PC-9 (cell line): ENCODE measurements at regions not wholly inside any gene's neighbourhood (a gene's known extent, or its start where the extent isn't known, plus 50 kb on each side); places are given as distances from the start of the nearest gene placed in this dataset.

ENCODE experiments used
- BruUV-seq: library from RNA; stranded (reverse); fragments of 400-500 nt; replicated peaks from 2 replicates; lab custom pipeline; 2021; lab: Mats Ljungman, UMichigan
- CTCF ChIA-PET: fragments of 300-600 bp; sonication (Branson Sonifier 250); formaldehyde crosslinking; loops from one replicate; lab custom pipeline; 2022; ENCODE audit warnings: antibody characterized with exemption; lab: Charles Lee
- POLR2A ChIA-PET: fragments of 300-600 bp; sonication (Branson Sonifier 250); formaldehyde crosslinking; loops from one replicate; lab custom pipeline; 2022; ENCODE audit warnings: antibody characterized with exemption; ENCODE audit not compliant: unreplicated experiment; lab: Charles Lee
- DNase-seq, 2 experiments: peaks; one replicate each; pipeline versions ENCODE4 v3.0.0 to v3.0.0-alpha.2; 2015 to 2022; ENCODE audit warnings: mixed read lengths in 1 of 2
- H2AFZ ChIP-seq: fragments of 200-600 bp; sonication (generic); 2 replicates; pipeline ENCODE4 v1.8.1; 2017; ENCODE audit warnings: antibody characterized with exemption
- H3F3A ChIP-seq: fragments of 200-600 bp; sonication (generic); 2 replicates; pipeline ENCODE4 v1.8.1; 2017; ENCODE audit warnings: antibody characterized with exemption, mild to moderate bottlenecking, low read depth; ENCODE audit not compliant: insufficient read depth
- H3K27ac ChIP-seq: fragments of 200-600 bp; sonication (generic); 2 replicates; pipeline ENCODE4 v1.6.1; 2016; ENCODE audit warnings: mixed run types
- H3K27me3 ChIP-seq: fragments of 200-600 bp; sonication (generic); 2 replicates; pipeline ENCODE4 v1.6.1; 2016; ENCODE audit warnings: low read depth, mixed run types; ENCODE audit not compliant: insufficient read depth
- H3K36me3 ChIP-seq: fragments of 200-600 bp; sonication (generic); 2 replicates; pipeline ENCODE4 v1.6.1; 2016; ENCODE audit warnings: low read depth, mixed run types
- H3K4me1 ChIP-seq: fragments of 200-600 bp; sonication (generic); replicated peaks from 2 replicates; pipeline ENCODE4 v1.6.1; 2016; ENCODE audit warnings: mixed run types; ENCODE audit not compliant: insufficient read depth
- H3K4me2 ChIP-seq: fragments of 200-600 bp; sonication (generic); 2 replicates; pipeline ENCODE4 v1.6.1; 2017; ENCODE audit warnings: mixed run types
- H3K4me3 ChIP-seq: fragments of 200-600 bp; sonication (generic); 2 replicates; pipeline ENCODE4 v1.6.1; 2016; ENCODE audit warnings: mixed run types
- H3K79me2 ChIP-seq: fragments of 200-600 bp; sonication (generic); 2 replicates; pipeline ENCODE4 v1.6.1; 2017; ENCODE audit warnings: low read depth, mixed run types
- H3K9me2 ChIP-seq: fragments of 200-600 bp; sonication (generic); 2 replicates; pipeline ENCODE4 v1.8.1; 2017; ENCODE audit warnings: mild to moderate bottlenecking; ENCODE audit not compliant: insufficient read depth
- H3K9me3 ChIP-seq: fragments of 200-600 bp; sonication (generic); 2 replicates; pipeline ENCODE4 v1.8.1; 2016; ENCODE audit warnings: low read depth; ENCODE audit not compliant: insufficient read depth
- H4K20me1 ChIP-seq: fragments of 200-600 bp; sonication (generic); 2 replicates; pipeline ENCODE4 v1.8.1; 2017; ENCODE audit not compliant: insufficient read depth
- EZH2 ChIP-seq: fragments of 200-600 bp; sonication (generic); IDR thresholded peaks from 2 replicates; pipeline ENCODE4 v1.8.0; 2017; ENCODE audit warnings: antibody characterized with exemption, low read depth
- intact Hi-C: fragments of 100-400 bp; cut with micrococcal nuclease; formaldehyde crosslinking; loops from one replicate; pipeline ENCODE4 v1.10.0; 2022; ENCODE audit not compliant: unreplicated experiment
- TF ChIP-seq, protein P1 (sequence below): fragments of 200-600 bp; sonication (generic); conservative IDR thresholded peaks from 2 replicates; pipeline ENCODE4 v1.6.1; 2017; ENCODE audit warnings: mixed run types, antibody characterized with exemption, mild to moderate bottlenecking, moderate library complexity

DNA sequence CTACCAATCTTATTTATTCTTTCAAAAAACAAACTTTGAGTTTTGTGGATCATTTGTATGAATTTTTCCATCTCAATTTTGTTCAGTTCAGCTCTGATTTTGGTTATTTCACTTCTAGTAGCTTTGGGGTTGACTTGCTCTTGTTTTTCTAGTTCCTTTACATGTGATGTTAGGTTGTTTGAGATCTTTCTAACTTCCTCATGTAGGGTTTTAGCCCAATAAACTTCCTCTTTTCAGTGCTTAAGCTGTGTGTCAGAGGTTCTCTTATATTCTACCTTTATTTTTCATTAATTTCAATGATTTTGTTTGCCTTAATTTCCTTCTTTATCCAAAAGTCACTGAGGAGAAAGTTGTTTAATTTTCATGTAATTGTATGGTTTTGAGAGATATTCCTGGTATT lies 860.4 kb upstream of the FBXO33 start:
- Histone ChIP-seq H3F3A (no peaks in the 10 kb centered on the region), H3K9me2 (no peaks in the 10 kb centered on the region), H3K27me3 (no peaks in the 10 kb centered on the region), H4K20me1 (no peaks in the 10 kb centered on the region), H3K27ac (no peak overlapping the region), H3K4me1 (no peaks in the 10 kb centered on the region), H3K36me3 (no peaks in the 10 kb centered on the region), H3K4me3 (no peak overlapping the region), H3K79me2 (no peaks in the 10 kb centered on the region), H2AFZ (no peak overlapping the region), H3K9me3 (no peaks in the 10 kb centered on the region), H3K4me2 (no peak overlapping the region)
- no peak for TF ChIP-seq EZH2
- TF ChIP-seq, protein P1, sequence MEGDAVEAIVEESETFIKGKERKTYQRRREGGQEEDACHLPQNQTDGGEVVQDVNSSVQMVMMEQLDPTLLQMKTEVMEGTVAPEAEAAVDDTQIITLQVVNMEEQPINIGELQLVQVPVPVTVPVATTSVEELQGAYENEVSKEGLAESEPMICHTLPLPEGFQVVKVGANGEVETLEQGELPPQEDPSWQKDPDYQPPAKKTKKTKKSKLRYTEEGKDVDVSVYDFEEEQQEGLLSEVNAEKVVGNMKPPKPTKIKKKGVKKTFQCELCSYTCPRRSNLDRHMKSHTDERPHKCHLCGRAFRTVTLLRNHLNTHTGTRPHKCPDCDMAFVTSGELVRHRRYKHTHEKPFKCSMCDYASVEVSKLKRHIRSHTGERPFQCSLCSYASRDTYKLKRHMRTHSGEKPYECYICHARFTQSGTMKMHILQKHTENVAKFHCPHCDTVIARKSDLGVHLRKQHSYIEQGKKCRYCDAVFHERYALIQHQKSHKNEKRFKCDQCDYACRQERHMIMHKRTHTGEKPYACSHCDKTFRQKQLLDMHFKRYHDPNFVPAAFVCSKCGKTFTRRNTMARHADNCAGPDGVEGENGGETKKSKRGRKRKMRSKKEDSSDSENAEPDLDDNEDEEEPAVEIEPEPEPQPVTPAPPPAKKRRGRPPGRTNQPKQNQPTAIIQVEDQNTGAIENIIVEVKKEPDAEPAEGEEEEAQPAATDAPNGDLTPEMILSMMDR, result no peak
- no peak for DNase-seq
- intact Hi-C loops, result no loop called here
- ChIA-PET POLR2A (no interaction called here), CTCF (no interaction called here)
- BruUV-seq, result no TSS peak

DNA sequence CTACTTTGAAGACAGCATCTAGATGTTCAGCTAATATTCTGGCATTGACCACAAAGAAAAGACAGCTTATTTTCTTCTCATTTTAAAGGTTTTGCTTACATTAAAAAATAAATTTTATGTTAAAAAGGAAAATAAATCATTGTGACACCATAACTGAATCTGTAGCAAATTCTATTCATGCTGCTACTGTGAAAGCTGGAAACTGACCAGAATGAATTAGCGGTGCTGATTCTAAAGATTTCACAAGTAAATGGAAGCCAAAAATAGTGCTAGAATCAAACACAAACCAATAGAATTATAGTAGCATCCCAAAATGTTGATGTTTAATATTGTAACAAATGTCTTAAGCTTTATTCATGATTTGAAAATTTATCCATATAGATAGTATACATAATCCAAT lies 850.0 kb upstream of the FBXO33 start:
- Histone ChIP-seq H3K9me3 (no peaks in the 10 kb centered on the region), H3K4me1 (no peaks in the 10 kb centered on the region), H3F3A (no peaks in the 10 kb centered on the region), H2AFZ (no peak overlapping the region), H3K36me3 (no peaks in the 10 kb centered on the region), H3K4me3 (no peak overlapping the region), H3K79me2 (no peaks in the 10 kb centered on the region), H4K20me1 (no peaks in the 10 kb centered on the region), H3K27ac (no peak overlapping the region), H3K27me3 (no peaks in the 10 kb centered on the region), H3K9me2 (no peaks in the 10 kb centered on the region), H3K4me2 (no peak overlapping the region)
- TF ChIP-seq, protein P1, result no peak
- TF ChIP-seq EZH2, result no peak
- ChIA-PET CTCF (no interaction called here), POLR2A (no interaction called here)
- intact Hi-C loops, result no loop called here
- BruUV-seq, result no TSS peak
- no peak for DNase-seq

GRCh38 chr14:40280652-40281051 lies 848.4 kb upstream of the FBXO33 start:
- Histone ChIP-seq H3K4me3 (no peak overlapping the region), H3F3A (no peaks in the 10 kb centered on the region), H3K27me3 (no peaks in the 10 kb centered on the region), H3K27ac (no peak overlapping the region), H3K36me3 (no peaks in the 10 kb centered on the region), H3K4me1 (no peaks in the 10 kb centered on the region), H3K9me3 (no peaks in the 10 kb centered on the region), H3K4me2 (no peak overlapping the region), H4K20me1 (no peaks in the 10 kb centered on the region), H2AFZ (no peak overlapping the region), H3K79me2 (no peaks in the 10 kb centered on the region), H3K9me2 (no peaks in the 10 kb centered on the region)
- DNase-seq, result no peak
- ChIA-PET CTCF (no interaction called here), POLR2A (no interaction called here)
- intact Hi-C loops, result no loop called here
- TF ChIP-seq, protein P1, result no peak
- TF ChIP-seq EZH2, result no peak
- no TSS peak for BruUV-seq
